Keratinocyte (primary cell): ENCODE measurements at regions not wholly inside any gene's neighbourhood (a gene's known extent, or its start where the extent isn't known, plus 50 kb on each side); places are given as distances from the start of the nearest gene placed in this dataset.

Source experiments
- CTCF ChIP-seq, 3 experiments: IDR thresholded peaks in 1 of 3; conservative IDR thresholded peaks in 1 of 3; optimal IDR thresholded peaks in 1 of 3; 2 replicates in 2 of 3; 3 replicates in 1 of 3; pipeline versions ENCODE3 to v1.5.1; 2011; ENCODE audit warnings: low read length in 3 of 3, mild to moderate bottlenecking in 3 of 3, moderate library complexity in 2 of 3, control low read depth in 1 of 3, inconsistent platforms in 1 of 3; ENCODE audit not compliant: insufficient read depth in 2 of 3; ENCODE audit errors: extremely low read depth in 1 of 3
- EZH2 ChIP-seq: IDR thresholded peaks from one replicate; pipeline ENCODE4 v1.6.1; 2012; ENCODE audit warnings: inconsistent platforms, mild to moderate bottlenecking, low read length, moderate library complexity

DNA sequence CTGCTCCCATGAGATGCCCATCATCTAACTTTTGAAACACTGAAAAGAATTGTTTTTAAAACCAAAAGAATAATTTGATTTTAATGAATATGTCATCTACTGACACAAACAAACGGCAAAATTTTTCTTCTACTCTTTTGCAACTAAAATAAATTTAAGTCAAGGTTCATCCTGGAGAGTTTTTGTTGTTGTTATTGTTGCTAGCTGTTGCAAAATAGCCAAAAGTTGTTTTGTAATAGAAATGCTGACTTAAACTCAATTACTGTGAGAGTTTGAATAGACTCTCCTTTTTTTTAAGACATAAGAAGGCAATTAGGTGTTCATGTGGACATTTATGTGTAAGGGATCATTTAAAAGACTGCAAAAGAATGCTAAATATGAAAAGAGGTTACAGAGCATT is 146.0 kb upstream of the SEM1 start:
- TF ChIP-seq CTCF (optimal IDR thresholded peaks at IDR 0.05 in 1 of 3, IDR thresholded peaks at IDR 0.05 in 1 of 3, conservative IDR thresholded peaks at IDR 0.05 in 1 of 3; ENCODE audit: extremely low read depth in 1 of 3, insufficient read depth in 2 of 3, low read length in 3 of 3) (no peak), EZH2 (no peak)
